HFF-Myc (cell line): ENCODE measurements at regions not wholly inside any gene's neighbourhood (a gene's known extent, or its start where the extent isn't known, plus 50 kb on each side); places are given as distances from the start of the nearest gene placed in this dataset.

ENCODE experiments used
- DNase-seq: peaks from one replicate; pipeline ENCODE4 v3.0.0-alpha.2; 2011; ENCODE audit warnings: low read depth; ENCODE audit errors: extremely low read depth
- H3K4me3 ChIP-seq: replicated peaks from 2 replicates; pipeline ENCODE4 v1.5.1; 2011; ENCODE audit warnings: low read depth, mild to moderate bottlenecking, control low read depth, low read length
- CTCF ChIP-seq: IDR thresholded peaks from 2 replicates; pipeline ENCODE4 v1.5.1; 2012; ENCODE audit warnings: mild to moderate bottlenecking, low read depth, low read length, control low read depth; ENCODE audit errors: missing control alignments

- no peak for TF ChIP-seq CTCF
- no peak overlapping the region for H3K4me3 ChIP-seq
- no peak for DNase-seq
Measured at GRCh38 chr14:95635051-95635450, 51.2 kb upstream of the TCL1B start.
